HFFc6 (cell line): ENCODE measurements at regions not wholly inside any gene's neighbourhood (a gene's known extent, or its start where the extent isn't known, plus 50 kb on each side); places are given as distances from the start of the nearest gene placed in this dataset.

Experiments
- DNase-seq: peaks from one replicate; pipeline ENCODE4 v3.0.0-alpha.2; 2018
- H3K27ac Mint-ChIP-seq: 2 replicates; pipeline ENCODE4 v1.8.0; 2020; ENCODE audit warnings: mild to moderate bottlenecking, mixed read lengths
- H3K27me3 Mint-ChIP-seq: 2 replicates; pipeline ENCODE4 v1.8.0; 2021; ENCODE audit warnings: mild to moderate bottlenecking, moderate library complexity, mixed read lengths; ENCODE audit not compliant: insufficient read depth
- H3K36me3 Mint-ChIP-seq: 2 replicates; pipeline ENCODE4 v1.8.0; 2021; ENCODE audit warnings: low read depth, mixed read lengths
- H3K4me1 Mint-ChIP-seq: 2 replicates; pipeline ENCODE4 v1.8.0; 2020; ENCODE audit warnings: low read depth, mixed read lengths
- H3K4me3 Mint-ChIP-seq: 2 replicates; pipeline ENCODE4 v1.8.0; 2020; ENCODE audit warnings: mild to moderate bottlenecking, moderate library complexity, mixed read lengths
- H3K9me3 Mint-ChIP-seq: 2 replicates; pipeline ENCODE4 v1.8.0; 2020; ENCODE audit warnings: mild to moderate bottlenecking, mixed read lengths
- CTCF ChIP-seq: fragments of 200-600 bp; sonication (generic); IDR thresholded peaks from 2 replicates; pipeline ENCODE4 v1.5.0; 2021; ENCODE audit warnings: antibody characterized with exemption, mild to moderate bottlenecking

DNA sequence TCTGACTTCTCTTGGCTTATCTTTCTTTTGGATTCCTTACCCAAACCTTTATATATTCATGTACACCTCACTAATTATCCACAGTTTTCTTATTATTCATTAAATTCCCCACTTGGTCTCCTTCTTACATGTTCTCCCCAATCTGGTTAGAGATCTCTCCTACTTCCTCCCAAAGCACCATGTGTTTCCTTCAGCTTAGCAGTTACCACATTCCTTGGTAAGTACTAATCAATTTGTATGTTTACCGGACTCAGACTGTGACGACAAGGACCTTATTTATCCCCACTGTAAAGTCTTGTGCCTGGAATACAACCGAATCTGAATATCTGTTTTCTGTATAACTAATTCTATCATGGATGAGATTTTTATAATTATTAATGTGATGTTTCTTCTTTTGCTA, 389.5 kb downstream of the KCNJ2 start:
- Mint-ChIP-seq H3K36me3 (no peaks in the 10 kb centered on the region), H3K9me3 (no peaks in the 10 kb centered on the region), H3K27me3 (no peaks in the 10 kb centered on the region; the same call in 1 of the 2 replicates), H3K27ac (no peak overlapping the region), H3K4me3 (no peak overlapping the region), H3K4me1 (no peaks in the 10 kb centered on the region)
- no peak for TF ChIP-seq CTCF
- DNase-seq, result no peak

GRCh38 chr17:70560471-70560870, 391.1 kb downstream of the KCNJ2 start:
- no peaks in the 10 kb centered on the region for H3K36me3 Mint-ChIP-seq
- H3K4me3 Mint-ChIP-seq, result no peak overlapping the region
- no peaks in the 10 kb centered on the region for H3K4me1 Mint-ChIP-seq
- H3K9me3 Mint-ChIP-seq, result 0 out of 2 replicates have a peak, but pooled peaks cover 6% of the 10 kb centered on the region
- no peaks in the 10 kb centered on the region; the same call in 1 of the 2 replicates for H3K27me3 Mint-ChIP-seq
- no peak overlapping the region for H3K27ac Mint-ChIP-seq
- no peak for TF ChIP-seq CTCF
- no peak for DNase-seq

- Mint-ChIP-seq H3K9me3 (peaks cover 9% of the 10 kb centered on the region), H3K36me3 (no peaks in the 10 kb centered on the region), H3K4me3 (no peak overlapping the region), H3K4me1 (no peaks in the 10 kb centered on the region), H3K27me3 (no peaks in the 10 kb centered on the region; the same call in 1 of the 2 replicates), H3K27ac (no peak overlapping the region)
- TF ChIP-seq CTCF, result no peak
- DNase-seq, result no peak
Measured at GRCh38 chr17:70562137-70562536, 392.8 kb downstream of the KCNJ2 start.

- DNase-seq, result no peak
- peaks cover 10% of the 10 kb centered on the region for H3K9me3 Mint-ChIP-seq
Measured at GRCh38 chr17:70563281-70563820, 394.0 kb downstream of the KCNJ2 start.

DNA sequence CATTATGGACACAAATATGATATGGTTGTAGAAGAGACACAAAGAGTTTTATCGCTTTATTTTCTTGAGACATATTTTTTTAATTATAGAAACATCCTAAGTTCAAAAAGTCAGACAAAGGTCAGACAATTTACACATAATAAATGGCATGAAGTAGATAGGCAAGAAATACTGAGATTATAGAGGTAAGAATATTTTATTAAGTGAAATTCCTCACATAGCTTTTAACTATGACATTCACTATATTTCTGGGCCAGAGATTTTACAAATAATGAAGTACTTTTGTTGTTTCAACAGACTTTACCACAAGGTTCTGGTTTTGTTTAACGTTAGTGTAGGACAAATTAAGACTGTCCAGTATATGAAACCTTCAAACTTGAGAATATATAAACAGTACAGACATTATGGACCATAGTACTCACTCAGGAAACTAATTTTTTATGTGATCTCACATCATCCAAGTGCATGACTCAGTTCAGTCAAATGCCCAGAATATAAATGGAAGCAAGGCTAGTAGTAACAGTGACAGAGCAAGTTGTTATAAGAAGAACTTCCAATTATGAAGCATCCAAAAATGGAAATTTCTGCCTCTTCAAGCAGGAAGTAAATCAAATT, 394.8 kb downstream of the KCNJ2 start:
- no peaks in the 10 kb centered on the region for H3K4me1 Mint-ChIP-seq
- no peaks in the 10 kb centered on the region; the same call in 1 of the 2 replicates for H3K27me3 Mint-ChIP-seq
- DNase-seq, result no peak
- H3K9me3 Mint-ChIP-seq, result peaks cover 11% of the 10 kb centered on the region
- H3K36me3 Mint-ChIP-seq, result no peaks in the 10 kb centered on the region
- no peak overlapping the region for H3K4me3 Mint-ChIP-seq
- H3K27ac Mint-ChIP-seq, result no peak overlapping the region
- no peak for TF ChIP-seq CTCF

More at GRCh38 chr17:70563281-70563820, 394.0 kb downstream of the KCNJ2 start:
- Mint-ChIP-seq H3K27me3 (no peaks in the 10 kb centered on the region; the same call in 1 of the 2 replicates), H3K27ac (no peak overlapping the region), H3K4me3 (no peak overlapping the region), H3K4me1 (no peaks in the 10 kb centered on the region), H3K36me3 (no peaks in the 10 kb centered on the region)
- TF ChIP-seq CTCF, result no peak
